ENCODE measurements at regions not wholly inside any gene's neighbourhood (a gene's known extent, or its start where the extent isn't known, plus 50 kb on each side); places are given as distances from the start of the nearest gene placed in this dataset.
A peak's percentile ranks its signal among the peaks of the same experiment; 100 is the strongest.

DNA sequence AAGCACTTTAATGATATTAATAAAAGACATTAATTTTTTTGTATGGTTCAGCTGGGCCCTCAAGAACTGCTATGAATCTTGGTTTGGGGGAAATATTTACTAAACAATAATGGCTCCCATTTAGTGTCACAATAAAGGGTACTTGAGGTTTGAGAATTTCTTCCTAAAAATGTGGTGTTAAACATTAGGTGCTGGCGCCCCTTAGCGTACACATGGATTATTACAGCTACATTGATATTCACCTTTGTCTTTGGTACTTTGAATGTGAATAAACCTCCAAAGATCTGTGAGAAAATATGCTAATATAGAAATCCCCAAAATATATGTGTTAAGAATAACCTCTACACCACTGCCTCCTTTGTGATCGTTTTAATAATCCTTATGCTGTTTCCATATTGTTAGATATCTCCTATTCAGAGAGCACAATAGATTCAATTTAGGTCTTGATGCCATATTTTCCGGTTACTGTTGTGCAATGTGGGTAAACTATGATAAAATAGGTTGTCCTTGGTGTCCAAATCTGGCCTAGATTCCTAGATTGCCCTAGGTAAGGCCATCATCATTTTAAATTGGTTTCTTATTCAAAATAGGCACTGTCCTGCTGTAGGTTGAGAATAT lies 161.8 kb upstream of the CACNA2D1 start:
- 30 to 88% methylated on average over 1 to 4 of the region's 4 CpGs for WGBS, 2 experiments (ENCODE audit: insufficient coverage in 1 of 2, insufficient read length in 1 of 2)
- Histone ChIP-seq H3K36me3 (ENCODE audit: control insufficient read depth, insufficient read depth, low read length) (no peaks in the 10 kb centered on the region), H3K27me3 (ENCODE audit: control insufficient read depth, insufficient read depth, low read length, poor library complexity, severe bottlenecking) (no peaks in the 10 kb centered on the region), H3K4me1 (ENCODE audit: control insufficient read depth, insufficient read depth, low read length) (no peaks in the 10 kb centered on the region), H3K27ac (ENCODE audit: low read depth, low read length) (no peak overlapping the region), H3K4me3 (ENCODE audit: low read length) (no peak overlapping the region), H3K9ac (ENCODE audit: extremely low read depth, low read length, poor library complexity, severe bottlenecking) (no peak overlapping the region), H3K9me3 (ENCODE audit: control insufficient read depth, low read length) (peaks cover 6% of the 10 kb centered on the region)
- H3K27me3 Mint-ChIP-seq (ENCODE audit: insufficient read depth) = no peaks in the 10 kb centered on the region
- peak; percentile 58 for DNase-seq
- no peaks in the 10 kb centered on the region for H3K36me3 Mint-ChIP-seq (ENCODE audit: low read depth)
- H3K9me3 Mint-ChIP-seq = peaks cover 4% of the 10 kb centered on the region
- no peaks in the 10 kb centered on the region for H3K4me1 Mint-ChIP-seq
- TF ChIP-seq, protein P1, sequence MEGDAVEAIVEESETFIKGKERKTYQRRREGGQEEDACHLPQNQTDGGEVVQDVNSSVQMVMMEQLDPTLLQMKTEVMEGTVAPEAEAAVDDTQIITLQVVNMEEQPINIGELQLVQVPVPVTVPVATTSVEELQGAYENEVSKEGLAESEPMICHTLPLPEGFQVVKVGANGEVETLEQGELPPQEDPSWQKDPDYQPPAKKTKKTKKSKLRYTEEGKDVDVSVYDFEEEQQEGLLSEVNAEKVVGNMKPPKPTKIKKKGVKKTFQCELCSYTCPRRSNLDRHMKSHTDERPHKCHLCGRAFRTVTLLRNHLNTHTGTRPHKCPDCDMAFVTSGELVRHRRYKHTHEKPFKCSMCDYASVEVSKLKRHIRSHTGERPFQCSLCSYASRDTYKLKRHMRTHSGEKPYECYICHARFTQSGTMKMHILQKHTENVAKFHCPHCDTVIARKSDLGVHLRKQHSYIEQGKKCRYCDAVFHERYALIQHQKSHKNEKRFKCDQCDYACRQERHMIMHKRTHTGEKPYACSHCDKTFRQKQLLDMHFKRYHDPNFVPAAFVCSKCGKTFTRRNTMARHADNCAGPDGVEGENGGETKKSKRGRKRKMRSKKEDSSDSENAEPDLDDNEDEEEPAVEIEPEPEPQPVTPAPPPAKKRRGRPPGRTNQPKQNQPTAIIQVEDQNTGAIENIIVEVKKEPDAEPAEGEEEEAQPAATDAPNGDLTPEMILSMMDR (conservative IDR thresholded peaks at IDR 0.05) = peak; percentile 90
- no peak overlapping the region for H3K27ac Mint-ChIP-seq
- no peak overlapping the region for H3K4me3 Mint-ChIP-seq

DNA sequence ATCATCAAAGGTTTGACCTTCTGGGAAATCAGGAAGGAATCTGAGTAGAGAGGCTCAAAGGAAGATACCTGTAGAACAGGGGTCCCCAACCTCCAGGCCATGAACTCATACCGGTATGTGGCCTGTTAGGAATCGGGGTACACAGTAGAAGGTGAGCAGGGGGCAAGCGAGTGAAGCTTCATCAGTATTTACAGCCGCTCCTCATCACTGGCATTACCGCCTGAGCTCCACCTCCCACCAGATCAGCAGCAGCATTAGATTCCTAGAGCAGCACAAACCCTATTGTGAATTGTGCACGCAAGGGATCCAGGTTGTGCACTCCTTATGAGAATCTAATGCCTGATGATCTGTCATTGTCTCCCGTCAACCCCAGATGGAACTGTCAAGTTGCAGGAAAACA lies 158.5 kb upstream of the CACNA2D1 start:
- Histone ChIP-seq H3K27me3 (ENCODE audit: control insufficient read depth, insufficient read depth, low read length, poor library complexity, severe bottlenecking) (no peaks in the 10 kb centered on the region), H3K9ac (ENCODE audit: extremely low read depth, low read length, poor library complexity, severe bottlenecking) (no peak overlapping the region), H3K27ac (ENCODE audit: low read depth, low read length) (no peak overlapping the region), H3K36me3 (ENCODE audit: control insufficient read depth, insufficient read depth, low read length) (no peaks in the 10 kb centered on the region), H3K4me1 (ENCODE audit: control insufficient read depth, insufficient read depth, low read length) (no peaks in the 10 kb centered on the region), H3K4me3 (ENCODE audit: low read length) (no peak overlapping the region), H3K9me3 (ENCODE audit: control insufficient read depth, low read length) (peaks cover 6% of the 10 kb centered on the region)
- Mint-ChIP-seq H3K36me3 (ENCODE audit: low read depth) (no peaks in the 10 kb centered on the region), H3K4me1 (no peaks in the 10 kb centered on the region), H3K27ac (no peak overlapping the region), H3K27me3 (ENCODE audit: insufficient read depth) (peaks cover 13% of the 10 kb centered on the region), H3K9me3 (peaks cover 4% of the 10 kb centered on the region), H3K4me3 (no peak overlapping the region)
- TF ChIP-seq, protein P1 (conservative IDR thresholded peaks at IDR 0.05) = no peak
- WGBS, 2 experiments (ENCODE audit: insufficient coverage in 1 of 2, insufficient read length in 1 of 2) = 92 to 96% methylated on average over 4 to 7 of the region's 7 CpGs
- DNase-seq = no peak

DNA sequence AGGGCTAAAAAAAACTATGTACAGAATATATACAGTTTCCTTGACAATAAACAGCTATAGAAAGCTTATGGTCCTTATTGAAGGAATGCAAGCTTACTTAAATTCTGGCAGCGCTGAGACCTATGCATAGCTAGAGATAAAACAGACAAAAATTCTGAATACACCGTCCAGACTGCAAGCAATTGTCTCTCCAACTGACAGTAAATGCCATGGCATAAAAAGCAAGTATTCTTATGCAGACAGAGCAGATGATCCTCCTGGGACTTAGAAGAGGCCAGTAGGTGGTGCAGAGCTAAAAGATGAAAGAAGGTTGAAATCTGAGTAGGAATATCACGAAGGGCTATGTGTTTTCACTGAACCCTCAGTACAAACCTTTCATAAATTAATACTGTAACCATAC lies 157.0 kb upstream of the CACNA2D1 start:
- Histone ChIP-seq H3K9ac (ENCODE audit: extremely low read depth, low read length, poor library complexity, severe bottlenecking) (no peak overlapping the region), H3K36me3 (ENCODE audit: control insufficient read depth, insufficient read depth, low read length) (no peaks in the 10 kb centered on the region), H3K9me3 (ENCODE audit: control insufficient read depth, low read length) (peaks cover 6% of the 10 kb centered on the region), H3K4me1 (ENCODE audit: control insufficient read depth, insufficient read depth, low read length) (peaks cover under 1% of the 10 kb centered on the region), H3K27ac (ENCODE audit: low read depth, low read length) (no peak overlapping the region), H3K27me3 (ENCODE audit: control insufficient read depth, insufficient read depth, low read length, poor library complexity, severe bottlenecking) (no peaks in the 10 kb centered on the region), H3K4me3 (ENCODE audit: low read length) (no peak overlapping the region)
- Mint-ChIP-seq H3K4me1 (peaks cover 4% of the 10 kb centered on the region), H3K27ac (no peak overlapping the region), H3K4me3 (no peak overlapping the region), H3K27me3 (ENCODE audit: insufficient read depth) (peaks cover 14% of the 10 kb centered on the region), H3K36me3 (ENCODE audit: low read depth) (no peaks in the 10 kb centered on the region), H3K9me3 (peaks cover 4% of the 10 kb centered on the region)
- no peak for DNase-seq
- TF ChIP-seq, protein P1 (conservative IDR thresholded peaks at IDR 0.05) = peak; percentile 31
- 23 to 30% methylated on average over 2 of the region's 3 CpGs for WGBS, 2 experiments (ENCODE audit: insufficient coverage in 1 of 2, insufficient read length in 1 of 2)
